ENCODE measurements at regions not wholly inside any gene's neighbourhood (a gene's known extent, or its start where the extent isn't known, plus 50 kb on each side); places are given as distances from the start of the nearest gene placed in this dataset.
A peak's percentile ranks its signal among the peaks of the same experiment; 100 is the strongest.

GRCh38 chr6:63456734-63457133 is 115.5 kb upstream of the LOC128125822 start:
- peaks cover 14% of the 10 kb centered on the region; the same call in 1 of the 2 replicates for H3K4me1 ChIP-seq (replicated peaks; ENCODE audit: insufficient read depth)
- DNase-seq = no peak
- H3K9me3 ChIP-seq (ENCODE audit: insufficient read depth, low read depth) = no peaks in the 10 kb centered on the region
- TF ChIP-seq, protein P1, sequence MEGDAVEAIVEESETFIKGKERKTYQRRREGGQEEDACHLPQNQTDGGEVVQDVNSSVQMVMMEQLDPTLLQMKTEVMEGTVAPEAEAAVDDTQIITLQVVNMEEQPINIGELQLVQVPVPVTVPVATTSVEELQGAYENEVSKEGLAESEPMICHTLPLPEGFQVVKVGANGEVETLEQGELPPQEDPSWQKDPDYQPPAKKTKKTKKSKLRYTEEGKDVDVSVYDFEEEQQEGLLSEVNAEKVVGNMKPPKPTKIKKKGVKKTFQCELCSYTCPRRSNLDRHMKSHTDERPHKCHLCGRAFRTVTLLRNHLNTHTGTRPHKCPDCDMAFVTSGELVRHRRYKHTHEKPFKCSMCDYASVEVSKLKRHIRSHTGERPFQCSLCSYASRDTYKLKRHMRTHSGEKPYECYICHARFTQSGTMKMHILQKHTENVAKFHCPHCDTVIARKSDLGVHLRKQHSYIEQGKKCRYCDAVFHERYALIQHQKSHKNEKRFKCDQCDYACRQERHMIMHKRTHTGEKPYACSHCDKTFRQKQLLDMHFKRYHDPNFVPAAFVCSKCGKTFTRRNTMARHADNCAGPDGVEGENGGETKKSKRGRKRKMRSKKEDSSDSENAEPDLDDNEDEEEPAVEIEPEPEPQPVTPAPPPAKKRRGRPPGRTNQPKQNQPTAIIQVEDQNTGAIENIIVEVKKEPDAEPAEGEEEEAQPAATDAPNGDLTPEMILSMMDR (conservative IDR thresholded peaks at IDR 0.05) = no peak
- TF ChIP-seq EZH2 (IDR thresholded peaks at IDR 0.05; ENCODE audit: low read depth) = no peak
- no peaks in the 10 kb centered on the region for H3K36me3 ChIP-seq (ENCODE audit: low read depth)
- no TSS peak for BruUV-seq (replicated peaks)
- no peaks in the 10 kb centered on the region for H3K9me2 ChIP-seq (ENCODE audit: insufficient read depth)
- H3K27ac ChIP-seq = no peak overlapping the region
- no peak overlapping the region for H3K4me3 ChIP-seq
- H3K4me2 ChIP-seq = no peak overlapping the region
- H3K27me3 ChIP-seq (ENCODE audit: insufficient read depth, low read depth) = no peaks in the 10 kb centered on the region
- H3F3A ChIP-seq (ENCODE audit: insufficient read depth, low read depth) = no peaks in the 10 kb centered on the region
- POLR2A ChIA-PET (ENCODE audit: unreplicated experiment) = no interaction called here
- H3K79me2 ChIP-seq (ENCODE audit: low read depth) = no peaks in the 10 kb centered on the region
- intact Hi-C loops (cut with micrococcal nuclease; ENCODE audit: unreplicated experiment) = no loop called here
- CTCF ChIA-PET = no interaction called here
- no peaks in the 10 kb centered on the region for H4K20me1 ChIP-seq (ENCODE audit: insufficient read depth)
- H2AFZ ChIP-seq = no peak overlapping the region

GRCh38 chr6:63458480-63459115 is 113.7 kb upstream of the LOC128125822 start:
- Histone ChIP-seq H3K4me3 (no peak overlapping the region), H3K9me2 (ENCODE audit: insufficient read depth) (no peaks in the 10 kb centered on the region), H3K4me2 (no peak overlapping the region), H3K9me3 (ENCODE audit: insufficient read depth, low read depth) (no peaks in the 10 kb centered on the region), H3K27me3 (ENCODE audit: insufficient read depth, low read depth) (no peaks in the 10 kb centered on the region), H3K36me3 (ENCODE audit: low read depth) (no peaks in the 10 kb centered on the region), H3K79me2 (ENCODE audit: low read depth) (no peaks in the 10 kb centered on the region), H2AFZ (0 out of 2 replicates have a peak overlapping the region, but pooled peaks have one; percentile 49), H3F3A (ENCODE audit: insufficient read depth, low read depth) (no peaks in the 10 kb centered on the region), H3K27ac (no peak overlapping the region), H4K20me1 (ENCODE audit: insufficient read depth) (no peaks in the 10 kb centered on the region), H3K4me1 (replicated peaks; ENCODE audit: insufficient read depth) (no peaks in the 10 kb centered on the region)
- CTCF ChIA-PET = no interaction called here
- TF ChIP-seq EZH2 (IDR thresholded peaks at IDR 0.05; ENCODE audit: low read depth) = no peak
- TF ChIP-seq, protein P1 (conservative IDR thresholded peaks at IDR 0.05) = no peak
- intact Hi-C loops (cut with micrococcal nuclease; ENCODE audit: unreplicated experiment) = no loop called here
- BruUV-seq (replicated peaks) = no TSS peak
- POLR2A ChIA-PET (ENCODE audit: unreplicated experiment) = no interaction called here
- no peak for DNase-seq

- H2AFZ ChIP-seq = no peak overlapping the region
- no peaks in the 10 kb centered on the region for H3F3A ChIP-seq (ENCODE audit: insufficient read depth, low read depth)
- no peaks in the 10 kb centered on the region for H3K9me2 ChIP-seq (ENCODE audit: insufficient read depth)
- H3K9me3 ChIP-seq (ENCODE audit: insufficient read depth, low read depth) = no peaks in the 10 kb centered on the region
- no peaks in the 10 kb centered on the region for H3K79me2 ChIP-seq (ENCODE audit: low read depth)
- TF ChIP-seq EZH2 (IDR thresholded peaks at IDR 0.05; ENCODE audit: low read depth) = no peak
- TF ChIP-seq, protein P1 (conservative IDR thresholded peaks at IDR 0.05) = no peak
- no peak overlapping the region for H3K4me3 ChIP-seq
- no peak overlapping the region for H3K27ac ChIP-seq
- intact Hi-C loops (cut with micrococcal nuclease; ENCODE audit: unreplicated experiment) = no loop called here
- H3K4me2 ChIP-seq = no peak overlapping the region
- no peaks in the 10 kb centered on the region for H3K36me3 ChIP-seq (ENCODE audit: low read depth)
- POLR2A ChIA-PET (ENCODE audit: unreplicated experiment) = no interaction called here
- no TSS peak for BruUV-seq (replicated peaks)
- H4K20me1 ChIP-seq (ENCODE audit: insufficient read depth) = no peaks in the 10 kb centered on the region
- DNase-seq = no peak
- no peaks in the 10 kb centered on the region for H3K27me3 ChIP-seq (ENCODE audit: insufficient read depth, low read depth)
- no peaks in the 10 kb centered on the region for H3K4me1 ChIP-seq (replicated peaks; ENCODE audit: insufficient read depth)
- CTCF ChIA-PET = no interaction called here
These were observed 112.5 kb upstream of the LOC128125822 start for GRCh38 chr6:63459814-63460213.
